ENCODE measurements at regions not wholly inside any gene's neighbourhood (a gene's known extent, or its start where the extent isn't known, plus 50 kb on each side); places are given as distances from the start of the nearest gene placed in this dataset.
A peak's percentile ranks its signal among the peaks of the same experiment; 100 is the strongest.

- no peaks in the 10 kb centered on the region for H3K27me3 Mint-ChIP-seq (ENCODE audit: low read depth)
- no peak overlapping the region for H3K4me3 Mint-ChIP-seq
- ATAC-seq (no peak), DNase-seq (ENCODE audit: low spot score) (no peak)
- ChIA-PET POLR2A (no interaction called here), CTCF (no interaction called here)
- no peaks in the 10 kb centered on the region for H3K9me3 Mint-ChIP-seq
- no peaks in the 10 kb centered on the region for H3K36me3 Mint-ChIP-seq
- H3K4me1 Mint-ChIP-seq: peaks cover 7% of the 10 kb centered on the region
- no peak overlapping the region for H3K27ac Mint-ChIP-seq
- no peak for TF ChIP-seq ZNF512 (CRISPR knock-in tag; IDR thresholded peaks at IDR 0.05; ENCODE audit: borderline replicate concordance)
- no peak for TF ChIP-seq TEAD4 (CRISPR knock-in tag; IDR thresholded peaks at IDR 0.05)
- TF ChIP-seq ZNF219 (CRISPR knock-in tag; IDR thresholded peaks at IDR 0.05; ENCODE audit: borderline replicate concordance): no peak
- no peak for TF ChIP-seq NFE2L1 (CRISPR knock-in tag; IDR thresholded peaks at IDR 0.05)
- no peak for TF ChIP-seq PRRX2 (CRISPR knock-in tag; IDR thresholded peaks at IDR 0.05)
- TF ChIP-seq ZNF263 (CRISPR knock-in tag; IDR thresholded peaks at IDR 0.05; ENCODE audit: low read depth): no peak
- no peak for TF ChIP-seq ZBTB43 (CRISPR knock-in tag; IDR thresholded peaks at IDR 0.05)
- TF ChIP-seq CBFB (CRISPR knock-in tag; IDR thresholded peaks at IDR 0.05; ENCODE audit: low read depth): no peak
- no peak for TF ChIP-seq ELF4 (CRISPR knock-in tag; IDR thresholded peaks at IDR 0.05; ENCODE audit: low read depth)
- no peak for TF ChIP-seq ZNF396 (CRISPR knock-in tag; IDR thresholded peaks at IDR 0.05; ENCODE audit: borderline replicate concordance)
- no peak for TF ChIP-seq SMAD3 (CRISPR knock-in tag; IDR thresholded peaks at IDR 0.05; ENCODE audit: borderline replicate concordance)
- TF ChIP-seq HMGXB4 (CRISPR knock-in tag; IDR thresholded peaks at IDR 0.05): no peak
- no peak for TF ChIP-seq ZNF532 (CRISPR knock-in tag; IDR thresholded peaks at IDR 0.05; ENCODE audit: borderline replicate concordance)
- TF ChIP-seq HMGA2 (CRISPR knock-in tag; IDR thresholded peaks at IDR 0.05): no peak
These were observed 398.7 kb downstream of the PLPP3 start for GRCh38 chr1:56180520-56181190.

GRCh38 chr1:56179543-56179942, 399.8 kb downstream of the PLPP3 start:
- TF ChIP-seq CTCF (IDR thresholded peaks at IDR 0.05): no peak
- TF ChIP-seq ATF6 (CRISPR knock-in tag; IDR thresholded peaks at IDR 0.05): no peak
- TF ChIP-seq SP1 (CRISPR knock-in tag; conservative IDR thresholded peaks at IDR 0.05): no peak
- no peak for TF ChIP-seq ZNF532 (CRISPR knock-in tag; IDR thresholded peaks at IDR 0.05; ENCODE audit: borderline replicate concordance)
- no peak for DNase-seq (ENCODE audit: low spot score)
- Mint-ChIP-seq H3K9me3 (peaks cover under 1% of the 10 kb centered on the region; the same call in 1 of the 2 replicates), H3K27ac (no peak overlapping the region), H3K4me1 (peaks cover 4% of the 10 kb centered on the region), H3K27me3 (ENCODE audit: low read depth) (no peaks in the 10 kb centered on the region), H3K4me3 (no peak overlapping the region), H3K36me3 (no peaks in the 10 kb centered on the region)
- peak; percentile 52; the same call in 1 of the 2 replicates for ATAC-seq
- POLR2A ChIA-PET: no interaction called here
- CTCF ChIA-PET: interaction anchor here (0.9 to 1.0 kb wide), 2 partner anchors 10 to 641 kb away, joined by 3 to 4 read pairs; no protein-coding TSS in a partner anchor
